Progenitor cell of endocrine pancreas (in vitro differentiated cells): ENCODE measurements at regions not wholly inside any gene's neighbourhood (a gene's known extent, or its start where the extent isn't known, plus 50 kb on each side); places are given as distances from the start of the nearest gene placed in this dataset.

Experiments
- DNase-seq: peaks from one replicate; pipeline ENCODE4 v3.0.0; 2021; ENCODE audit warnings: low spot score; ENCODE audit not compliant: unreplicated experiment
- H3K27ac Mint-ChIP-seq: 2 replicates; pipeline ENCODE4 v1.8.0; 2021; ENCODE audit warnings: mild to moderate bottlenecking, moderate library complexity, mixed read lengths
- H3K27me3 Mint-ChIP-seq: 2 replicates; pipeline ENCODE4 v1.8.0; 2021; ENCODE audit warnings: mixed read lengths
- H3K36me3 Mint-ChIP-seq: 2 replicates; pipeline ENCODE4 v1.8.0; 2022; ENCODE audit warnings: mixed read lengths; ENCODE audit not compliant: insufficient read depth
- H3K4me1 Mint-ChIP-seq: 2 replicates; pipeline ENCODE4 v1.8.0; 2021; ENCODE audit warnings: low read depth, mixed read lengths
- H3K4me3 Mint-ChIP-seq: 2 replicates; pipeline ENCODE4 v1.8.0; 2021; ENCODE audit warnings: low read depth, mild to moderate bottlenecking, moderate library complexity, mixed read lengths
- H3K9me3 Mint-ChIP-seq: 2 replicates; pipeline ENCODE4 v1.8.0; 2021; ENCODE audit warnings: low read depth, mixed read lengths
- TF ChIP-seq, protein P1 (sequence below): fragments of 200-600 bp; sonication (generic); IDR thresholded peaks from one replicate; pipeline ENCODE4 v1.5.0; 2021; ENCODE audit warnings: antibody characterized with exemption, mild to moderate bottlenecking; ENCODE audit not compliant: unreplicated experiment

- Mint-ChIP-seq H3K9me3 (peaks cover 3% of the 10 kb centered on the region), H3K4me1 (peaks cover 5% of the 10 kb centered on the region), H3K27me3 (no peaks in the 10 kb centered on the region), H3K27ac (no peak overlapping the region), H3K36me3 (no peaks in the 10 kb centered on the region), H3K4me3 (no peak overlapping the region)
- no peak for DNase-seq
- TF ChIP-seq, protein P1, sequence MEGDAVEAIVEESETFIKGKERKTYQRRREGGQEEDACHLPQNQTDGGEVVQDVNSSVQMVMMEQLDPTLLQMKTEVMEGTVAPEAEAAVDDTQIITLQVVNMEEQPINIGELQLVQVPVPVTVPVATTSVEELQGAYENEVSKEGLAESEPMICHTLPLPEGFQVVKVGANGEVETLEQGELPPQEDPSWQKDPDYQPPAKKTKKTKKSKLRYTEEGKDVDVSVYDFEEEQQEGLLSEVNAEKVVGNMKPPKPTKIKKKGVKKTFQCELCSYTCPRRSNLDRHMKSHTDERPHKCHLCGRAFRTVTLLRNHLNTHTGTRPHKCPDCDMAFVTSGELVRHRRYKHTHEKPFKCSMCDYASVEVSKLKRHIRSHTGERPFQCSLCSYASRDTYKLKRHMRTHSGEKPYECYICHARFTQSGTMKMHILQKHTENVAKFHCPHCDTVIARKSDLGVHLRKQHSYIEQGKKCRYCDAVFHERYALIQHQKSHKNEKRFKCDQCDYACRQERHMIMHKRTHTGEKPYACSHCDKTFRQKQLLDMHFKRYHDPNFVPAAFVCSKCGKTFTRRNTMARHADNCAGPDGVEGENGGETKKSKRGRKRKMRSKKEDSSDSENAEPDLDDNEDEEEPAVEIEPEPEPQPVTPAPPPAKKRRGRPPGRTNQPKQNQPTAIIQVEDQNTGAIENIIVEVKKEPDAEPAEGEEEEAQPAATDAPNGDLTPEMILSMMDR, result no peak
These were observed 295.4 kb upstream of the ZNF521 start for GRCh38 chr18:25647404-25647803.

- H3K27me3 Mint-ChIP-seq, result no peaks in the 10 kb centered on the region
- no peak overlapping the region for H3K4me3 Mint-ChIP-seq
- peaks cover 1% of the 10 kb centered on the region for H3K4me1 Mint-ChIP-seq
- TF ChIP-seq, protein P1, result no peak
- H3K9me3 Mint-ChIP-seq, result peaks cover 3% of the 10 kb centered on the region
- H3K27ac Mint-ChIP-seq, result no peak overlapping the region
- no peak for DNase-seq
- no peaks in the 10 kb centered on the region for H3K36me3 Mint-ChIP-seq
These were observed 295.0 kb upstream of the ZNF521 start for GRCh38 chr18:25646971-25647370.

DNA sequence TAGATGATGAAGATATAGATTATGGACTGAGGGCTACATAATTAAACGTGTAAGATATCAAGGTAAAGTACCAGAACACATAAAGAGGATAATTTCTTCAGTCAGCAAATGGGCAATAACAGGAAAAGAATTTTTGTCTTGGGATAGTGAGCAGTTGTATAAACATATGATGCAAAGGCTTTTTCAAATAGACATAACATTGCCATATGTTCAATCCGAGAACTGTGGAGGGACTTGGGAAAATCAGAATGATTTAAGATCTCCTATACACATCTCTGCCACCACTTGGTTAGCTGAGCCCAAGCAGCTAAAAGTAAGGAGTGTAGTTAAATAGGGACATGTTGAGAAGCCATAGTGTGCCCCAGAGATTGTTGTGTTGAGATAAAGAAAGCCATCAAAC, 287.6 kb upstream of the ZNF521 start:
- no peak overlapping the region for H3K27ac Mint-ChIP-seq
- H3K4me3 Mint-ChIP-seq, result no peak overlapping the region
- TF ChIP-seq, protein P1, result no peak
- no peak for DNase-seq
- H3K4me1 Mint-ChIP-seq, result no peaks in the 10 kb centered on the region
- peaks cover 18% of the 10 kb centered on the region for H3K27me3 Mint-ChIP-seq
- no peaks in the 10 kb centered on the region for H3K36me3 Mint-ChIP-seq
- H3K9me3 Mint-ChIP-seq, result no peaks in the 10 kb centered on the region

- Mint-ChIP-seq H3K9me3 (peaks cover 7% of the 10 kb centered on the region), H3K27ac (no peak overlapping the region), H3K4me1 (no peaks in the 10 kb centered on the region), H3K36me3 (no peaks in the 10 kb centered on the region), H3K4me3 (no peak overlapping the region), H3K27me3 (peaks cover 10% of the 10 kb centered on the region)
- TF ChIP-seq, protein P1, result no peak
- no peak for DNase-seq
These were observed 281.6 kb upstream of the ZNF521 start for GRCh38 chr18:25633563-25633962.

DNA sequence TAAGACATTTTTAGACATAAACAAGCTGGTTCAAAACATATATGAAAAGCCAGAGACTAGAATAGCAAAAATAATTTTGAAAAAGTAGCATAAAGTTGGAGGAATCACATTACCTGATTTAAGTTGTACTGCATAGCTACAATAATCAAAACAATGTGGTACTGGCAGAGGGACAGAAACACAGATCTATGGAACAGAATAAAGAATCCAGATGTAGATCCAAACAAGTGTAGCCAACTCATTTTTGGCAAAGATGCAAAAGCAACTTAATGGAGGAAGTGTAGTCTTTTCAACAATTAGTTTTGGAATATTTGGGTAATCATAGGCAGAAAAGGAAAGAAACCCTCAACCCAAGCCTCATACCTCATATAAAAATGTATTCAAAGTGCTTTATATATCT, 278.7 kb upstream of the ZNF521 start:
- H3K4me1 Mint-ChIP-seq, result no peaks in the 10 kb centered on the region
- no peak overlapping the region for H3K4me3 Mint-ChIP-seq
- TF ChIP-seq, protein P1, result no peak
- peaks cover under 1% of the 10 kb centered on the region for H3K27me3 Mint-ChIP-seq
- DNase-seq, result no peak
- H3K9me3 Mint-ChIP-seq, result peaks cover 18% of the 10 kb centered on the region
- H3K27ac Mint-ChIP-seq, result no peak overlapping the region
- peaks cover 4% of the 10 kb centered on the region for H3K36me3 Mint-ChIP-seq

DNA sequence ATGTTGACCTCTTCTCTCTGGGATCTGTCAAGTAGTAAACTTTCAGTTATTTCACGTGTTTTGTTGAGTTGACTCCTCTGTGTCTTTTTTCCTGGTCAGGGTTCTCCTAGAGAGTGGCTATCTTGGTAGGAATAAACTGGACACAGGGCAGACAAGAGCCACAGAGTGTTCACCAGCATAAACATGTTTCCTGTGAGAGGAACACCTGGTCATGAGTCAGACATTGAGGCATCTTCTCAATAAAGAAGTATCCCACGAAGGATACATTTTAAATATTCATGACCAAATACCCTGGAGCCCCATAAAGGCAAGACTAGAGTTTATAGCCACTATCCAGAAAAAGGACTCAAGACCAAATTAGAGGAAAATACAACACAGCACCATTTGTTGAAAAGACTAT, 269.7 kb upstream of the ZNF521 start:
- H3K4me3 Mint-ChIP-seq, result no peak overlapping the region
- TF ChIP-seq, protein P1, result no peak
- no peaks in the 10 kb centered on the region for H3K27me3 Mint-ChIP-seq
- no peaks in the 10 kb centered on the region for H3K4me1 Mint-ChIP-seq
- peaks cover 4% of the 10 kb centered on the region for H3K36me3 Mint-ChIP-seq
- H3K9me3 Mint-ChIP-seq, result peaks cover 37% of the 10 kb centered on the region
- DNase-seq, result no peak
- no peak overlapping the region for H3K27ac Mint-ChIP-seq
